ENCODE measurements at regions not wholly inside any gene's neighbourhood (a gene's known extent, or its start where the extent isn't known, plus 50 kb on each side); places are given as distances from the start of the nearest gene placed in this dataset.

DNA sequence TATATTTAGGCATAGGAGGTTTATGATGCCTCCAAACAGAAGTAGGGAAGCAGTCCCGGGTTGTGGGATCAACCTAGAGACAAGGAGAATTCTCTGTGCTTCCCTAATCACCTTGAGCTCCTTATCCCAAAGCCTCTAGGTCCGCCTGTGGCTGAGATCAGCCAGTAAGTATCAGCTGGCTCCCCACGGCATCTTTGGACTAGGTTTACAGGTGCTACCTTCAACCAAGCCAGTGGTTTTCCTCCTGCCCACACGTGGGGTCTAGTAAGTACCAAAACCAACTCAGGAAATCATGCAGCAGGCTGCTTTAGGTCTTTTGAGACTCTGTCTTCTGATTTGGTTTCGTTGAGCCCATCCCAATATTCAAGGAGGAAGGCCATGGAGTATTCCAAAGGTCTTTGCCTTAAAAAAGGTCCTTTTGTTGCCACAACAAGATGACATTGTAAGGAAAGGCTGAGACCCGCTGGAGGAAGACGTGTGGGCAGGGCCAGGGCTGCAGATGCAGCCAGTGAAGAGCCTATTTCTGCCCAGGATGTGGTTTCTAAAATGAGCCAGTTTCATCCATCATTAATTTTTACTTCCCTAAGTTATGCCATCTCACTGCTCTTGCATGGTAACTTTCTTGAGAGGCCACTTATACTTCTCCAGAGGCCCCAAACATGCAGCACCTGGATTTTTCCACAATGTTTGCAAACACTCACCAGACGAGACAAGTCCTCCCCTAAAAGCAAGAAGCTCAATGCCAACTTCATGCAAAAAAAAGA lies 248.7 kb downstream of the RNF152 start:
- H3K36me3 ChIP-seq (ENCODE audit: control insufficient read depth in 4 of 4, insufficient read depth in 4 of 4, low read length in 4 of 4) = no peaks in the 10 kb centered on the region
- H3K9ac ChIP-seq (ENCODE audit: insufficient read depth in 1 of 2, low read length in 2 of 2) = no peak overlapping the region
- no peak overlapping the region for H3K27ac ChIP-seq (ENCODE audit: low read depth in 1 of 2, low read length in 1 of 2)
- H3K9me3 ChIP-seq (ENCODE audit: control insufficient read depth in 4 of 4, insufficient read depth in 3 of 4, low read length in 3 of 4) = peaks cover 0 to 2% (median 0%) of the 10 kb centered on the region in 4 donors
- ATAC-seq (ENCODE audit: insufficient read depth, low FRiP score) = no peak
- no peak overlapping the region for H3K4me3 ChIP-seq
- WGBS, 2 donors = 54 to 56% methylated on average over 8 of the region's 8 CpGs
- no peaks in the 10 kb centered on the region for H3K27me3 ChIP-seq (ENCODE audit: control insufficient read depth in 3 of 3, insufficient read depth in 3 of 3, low read length in 2 of 3)
- TF ChIP-seq, protein P1, sequence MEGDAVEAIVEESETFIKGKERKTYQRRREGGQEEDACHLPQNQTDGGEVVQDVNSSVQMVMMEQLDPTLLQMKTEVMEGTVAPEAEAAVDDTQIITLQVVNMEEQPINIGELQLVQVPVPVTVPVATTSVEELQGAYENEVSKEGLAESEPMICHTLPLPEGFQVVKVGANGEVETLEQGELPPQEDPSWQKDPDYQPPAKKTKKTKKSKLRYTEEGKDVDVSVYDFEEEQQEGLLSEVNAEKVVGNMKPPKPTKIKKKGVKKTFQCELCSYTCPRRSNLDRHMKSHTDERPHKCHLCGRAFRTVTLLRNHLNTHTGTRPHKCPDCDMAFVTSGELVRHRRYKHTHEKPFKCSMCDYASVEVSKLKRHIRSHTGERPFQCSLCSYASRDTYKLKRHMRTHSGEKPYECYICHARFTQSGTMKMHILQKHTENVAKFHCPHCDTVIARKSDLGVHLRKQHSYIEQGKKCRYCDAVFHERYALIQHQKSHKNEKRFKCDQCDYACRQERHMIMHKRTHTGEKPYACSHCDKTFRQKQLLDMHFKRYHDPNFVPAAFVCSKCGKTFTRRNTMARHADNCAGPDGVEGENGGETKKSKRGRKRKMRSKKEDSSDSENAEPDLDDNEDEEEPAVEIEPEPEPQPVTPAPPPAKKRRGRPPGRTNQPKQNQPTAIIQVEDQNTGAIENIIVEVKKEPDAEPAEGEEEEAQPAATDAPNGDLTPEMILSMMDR (IDR thresholded peaks at IDR 0.05; ENCODE audit: control extremely low read depth, extremely low read depth) = no peak
- no peak for DNase-seq
- peaks cover 0 to 5% (median 0%) of the 10 kb centered on the region in 5 donors for H3K4me1 ChIP-seq (ENCODE audit: control insufficient read depth in 5 of 5, insufficient read depth in 5 of 5, low read length in 5 of 5)

DNA sequence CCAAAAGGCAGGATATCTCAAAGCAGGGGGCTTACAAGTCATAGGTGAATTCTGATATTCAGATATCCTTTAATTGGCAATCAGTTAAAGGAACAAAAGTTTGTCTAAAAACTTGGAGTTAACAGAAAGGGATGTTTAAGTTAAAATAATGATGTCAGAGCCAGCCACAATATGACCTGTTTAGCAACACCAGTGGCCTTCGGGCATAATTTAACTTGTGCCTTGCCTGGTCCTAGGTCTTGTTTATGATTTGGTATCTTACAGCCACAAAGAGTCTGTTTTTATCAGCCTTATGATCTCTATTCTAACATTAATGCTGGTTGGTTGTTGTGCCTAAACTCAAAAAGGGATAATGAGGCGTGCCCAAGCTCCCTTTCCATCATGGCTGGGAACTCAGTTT lies 252.9 kb downstream of the RNF152 start:
- Histone ChIP-seq H3K4me1 (ENCODE audit: control insufficient read depth in 5 of 5, insufficient read depth in 5 of 5, low read length in 5 of 5) (peaks cover 0 to 12% (median 5%) of the 10 kb centered on the region in 5 donors), H3K9me3 (ENCODE audit: control insufficient read depth in 4 of 4, insufficient read depth in 3 of 4, low read length in 3 of 4) (peaks cover 0 to 2% (median 0%) of the 10 kb centered on the region in 4 donors), H3K9ac (ENCODE audit: insufficient read depth in 1 of 2, low read length in 2 of 2) (no peak overlapping the region), H3K36me3 (ENCODE audit: control insufficient read depth in 4 of 4, insufficient read depth in 4 of 4, low read length in 4 of 4) (no peaks in the 10 kb centered on the region), H3K27ac (ENCODE audit: low read depth in 1 of 2, low read length in 1 of 2) (no peak overlapping the region), H3K4me3 (no peak overlapping the region), H3K27me3 (ENCODE audit: control insufficient read depth in 3 of 3, insufficient read depth in 3 of 3, low read length in 2 of 3) (no peaks in the 10 kb centered on the region)
- DNase-seq (no peak), ATAC-seq (ENCODE audit: insufficient read depth, low FRiP score) (no peak)
- WGBS, 2 donors = 90 to 93% methylated on average over 2 of the region's 2 CpGs
- TF ChIP-seq, protein P1 (IDR thresholded peaks at IDR 0.05; ENCODE audit: control extremely low read depth, extremely low read depth) = no peak

GRCh38 chr18:61637905-61638595 lies 254.8 kb downstream of the RNF152 start:
- Histone ChIP-seq H3K4me1 (ENCODE audit: control insufficient read depth in 5 of 5, insufficient read depth in 5 of 5, low read length in 5 of 5) (peaks cover 0 to 12% (median 2%) of the 10 kb centered on the region in 5 donors), H3K36me3 (ENCODE audit: control insufficient read depth in 4 of 4, insufficient read depth in 4 of 4, low read length in 4 of 4) (no peaks in the 10 kb centered on the region), H3K4me3 (no peak overlapping the region), H3K9ac (ENCODE audit: insufficient read depth in 1 of 2, low read length in 2 of 2) (no peak overlapping the region), H3K27ac (ENCODE audit: low read depth in 1 of 2, low read length in 1 of 2) (no peak overlapping the region), H3K27me3 (ENCODE audit: control insufficient read depth in 3 of 3, insufficient read depth in 3 of 3, low read length in 2 of 3) (no peaks in the 10 kb centered on the region), H3K9me3 (ENCODE audit: control insufficient read depth in 4 of 4, insufficient read depth in 3 of 4, low read length in 3 of 4) (peaks cover 0 to 2% (median 0%) of the 10 kb centered on the region in 4 donors)
- DNase-seq = peak in 1 of 3 donors; percentile 41
- TF ChIP-seq, protein P1 (IDR thresholded peaks at IDR 0.05; ENCODE audit: control extremely low read depth, extremely low read depth) = no peak
- 46 to 65% methylated on average over 4 of the region's 4 CpGs for WGBS, 2 donors
- ATAC-seq (ENCODE audit: insufficient read depth, low FRiP score) = no peak
